Amniotic stem cell (primary cell): ENCODE measurements at regions not wholly inside any gene's neighbourhood (a gene's known extent, or its start where the extent isn't known, plus 50 kb on each side); places are given as distances from the start of the nearest gene placed in this dataset.
"Not testable (repeated sequence)": the region's sequence is repeated elsewhere in the genome, so short reads cannot be mapped to it uniquely, and the experiment has no call there.

Experiments
- DNase-seq: peaks from one replicate; lab custom pipeline; 2025; lab: John Stamatoyannopoulos, UW

DNA sequence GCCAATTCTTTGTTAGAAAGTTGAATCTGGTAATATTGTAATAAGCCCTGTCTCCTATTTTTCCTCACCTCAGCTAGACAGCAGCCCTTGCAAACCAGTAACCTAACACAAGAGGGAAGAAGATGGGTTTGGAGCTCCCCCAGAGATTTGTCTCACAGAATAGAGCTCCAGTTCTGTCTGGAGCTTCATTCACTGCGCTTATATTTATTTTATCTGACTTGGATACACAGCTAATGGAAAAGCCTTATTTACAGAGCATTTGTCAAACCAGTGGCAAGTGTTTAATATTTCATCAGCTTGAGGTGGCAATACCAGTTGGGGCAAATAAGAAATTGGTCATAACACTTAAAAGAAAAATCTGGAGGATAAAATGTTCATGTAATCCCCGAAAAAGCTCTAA is 1094.0 kb downstream of the FSCB start:
- no peak for DNase-seq

DNA sequence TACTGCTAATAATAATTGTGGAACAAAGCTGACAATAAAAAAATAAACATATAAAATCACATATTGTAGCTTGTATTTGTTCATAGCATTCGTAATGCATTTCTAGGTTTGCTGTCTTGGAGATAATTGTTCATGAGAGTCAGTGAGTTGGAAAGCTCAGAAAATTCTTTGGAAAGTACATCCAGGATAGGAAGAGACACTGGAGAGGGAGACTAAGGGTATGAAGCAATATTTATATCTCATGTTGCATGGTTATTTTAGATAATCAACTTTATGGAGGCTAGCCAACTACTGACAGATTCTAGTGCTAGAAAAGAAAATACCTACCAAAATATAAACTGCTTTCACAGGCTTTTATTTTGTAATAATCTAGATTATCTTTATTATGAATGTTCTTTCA is 1095.2 kb downstream of the FSCB start:
- no peak for DNase-seq

DNA sequence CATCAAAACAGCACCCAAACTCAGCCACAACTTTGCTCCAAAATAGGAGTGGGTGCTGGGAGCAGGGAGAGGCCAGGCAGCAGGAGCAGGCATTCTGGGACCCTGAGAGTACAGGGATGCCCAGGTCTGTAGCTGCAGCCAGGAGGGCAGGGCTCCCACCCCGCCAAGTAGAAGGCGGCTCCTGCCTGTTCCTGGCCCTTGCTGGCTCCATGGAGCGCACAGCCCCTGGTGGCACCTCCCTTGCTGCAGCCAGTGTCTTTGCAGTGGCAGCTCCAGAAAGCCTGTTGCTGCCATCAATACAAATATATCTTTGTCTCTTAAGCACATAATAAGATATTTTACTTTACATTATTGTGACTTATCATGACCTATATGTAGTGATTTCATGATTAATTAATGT is 1096.5 kb downstream of the FSCB start:
- no peak for DNase-seq

DNA sequence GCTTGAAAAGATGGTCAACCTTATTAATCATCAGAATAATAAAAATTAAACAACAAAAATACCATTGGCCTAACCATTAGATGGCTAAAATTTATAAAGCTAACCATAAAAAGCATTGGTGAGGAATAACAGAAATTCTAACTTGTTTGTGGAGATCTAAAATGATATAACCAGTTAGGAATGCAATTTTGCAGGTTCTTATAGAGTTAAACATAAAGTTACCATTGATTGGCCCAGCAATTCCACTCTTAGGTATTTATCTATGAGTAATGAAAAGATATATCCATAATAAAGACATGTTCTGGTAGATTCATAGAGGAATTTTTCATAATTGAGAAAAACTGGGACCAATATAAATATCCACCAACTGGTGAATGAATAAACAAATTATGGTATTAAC is 1098.6 kb downstream of the FSCB start:
- DNase-seq = no peak

DNA sequence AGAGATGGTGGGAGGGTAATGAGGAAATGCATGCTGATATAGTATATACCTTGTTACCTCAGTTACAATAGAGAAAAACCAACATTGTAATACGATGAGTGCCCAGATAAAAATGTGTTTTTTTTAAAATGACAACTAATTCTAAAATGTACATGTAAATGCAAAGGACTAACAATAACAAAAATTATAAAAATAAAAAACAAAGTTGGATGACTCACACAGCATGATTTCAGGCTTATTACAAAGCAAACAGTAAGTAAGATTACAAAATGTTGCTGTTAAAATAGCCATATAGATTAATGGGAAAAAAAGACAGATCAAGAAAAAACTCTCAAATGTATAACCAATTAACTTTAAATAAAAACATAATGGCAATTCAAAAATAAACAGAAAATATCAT is 1099.4 kb downstream of the FSCB start:
- no peak for DNase-seq

DNA sequence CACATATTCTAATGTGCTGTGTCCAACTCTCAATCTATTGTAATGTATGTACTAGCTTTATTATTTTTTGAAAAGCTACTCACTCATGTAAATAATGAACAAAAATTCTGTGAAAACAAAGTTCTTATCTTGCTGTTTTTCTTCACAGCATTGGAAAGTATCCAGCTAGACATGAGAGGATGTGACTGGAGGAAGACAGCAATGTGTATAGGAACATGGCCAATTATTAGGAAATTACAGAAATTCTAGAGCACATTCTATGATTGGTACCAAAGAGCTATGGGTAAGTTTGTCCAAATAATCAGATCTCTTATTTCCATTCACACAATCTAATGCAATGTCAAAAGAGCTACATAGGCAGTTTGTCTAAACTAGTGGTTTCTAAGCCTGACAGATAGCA is 1100.2 kb downstream of the FSCB start:
- DNase-seq = no peak

DNA sequence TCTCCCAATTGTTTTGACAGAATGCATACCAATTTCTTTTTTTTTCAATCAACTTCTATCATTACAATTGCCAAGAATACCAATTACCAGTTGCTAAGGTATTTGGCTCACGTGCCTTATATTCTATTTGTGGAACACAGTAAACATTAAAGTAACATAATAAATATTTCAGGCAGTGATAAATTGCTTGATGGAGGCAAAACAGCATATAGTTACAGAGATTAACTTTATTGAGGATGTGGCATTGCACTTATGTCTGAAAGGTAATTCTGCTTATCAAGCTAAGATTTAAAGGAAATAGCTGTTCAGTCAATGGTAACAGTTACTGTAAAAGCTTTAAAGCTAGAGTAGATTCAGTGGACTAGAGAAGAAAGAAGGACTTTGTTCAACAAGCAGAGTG is 1107.8 kb downstream of the FSCB start:
- DNase-seq = no peak

DNA sequence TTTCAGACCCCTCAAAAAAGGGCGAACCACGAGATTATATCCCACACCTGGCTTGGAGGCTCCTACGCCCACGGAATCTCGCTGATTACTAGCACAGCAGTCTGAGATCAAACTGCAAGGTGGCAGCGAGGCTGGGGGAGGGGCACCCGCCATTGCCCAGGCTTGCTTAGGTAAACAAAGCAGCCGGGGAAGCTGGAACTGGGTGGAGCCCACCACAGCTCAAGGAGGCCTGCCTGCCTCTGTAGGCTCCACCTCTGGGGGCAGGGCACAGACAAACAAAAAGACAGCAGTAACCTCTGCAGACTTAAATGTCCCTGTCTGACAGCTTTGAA is 1136.6 kb downstream of the FSCB start:
- not testable (repeated sequence) for DNase-seq

DNA sequence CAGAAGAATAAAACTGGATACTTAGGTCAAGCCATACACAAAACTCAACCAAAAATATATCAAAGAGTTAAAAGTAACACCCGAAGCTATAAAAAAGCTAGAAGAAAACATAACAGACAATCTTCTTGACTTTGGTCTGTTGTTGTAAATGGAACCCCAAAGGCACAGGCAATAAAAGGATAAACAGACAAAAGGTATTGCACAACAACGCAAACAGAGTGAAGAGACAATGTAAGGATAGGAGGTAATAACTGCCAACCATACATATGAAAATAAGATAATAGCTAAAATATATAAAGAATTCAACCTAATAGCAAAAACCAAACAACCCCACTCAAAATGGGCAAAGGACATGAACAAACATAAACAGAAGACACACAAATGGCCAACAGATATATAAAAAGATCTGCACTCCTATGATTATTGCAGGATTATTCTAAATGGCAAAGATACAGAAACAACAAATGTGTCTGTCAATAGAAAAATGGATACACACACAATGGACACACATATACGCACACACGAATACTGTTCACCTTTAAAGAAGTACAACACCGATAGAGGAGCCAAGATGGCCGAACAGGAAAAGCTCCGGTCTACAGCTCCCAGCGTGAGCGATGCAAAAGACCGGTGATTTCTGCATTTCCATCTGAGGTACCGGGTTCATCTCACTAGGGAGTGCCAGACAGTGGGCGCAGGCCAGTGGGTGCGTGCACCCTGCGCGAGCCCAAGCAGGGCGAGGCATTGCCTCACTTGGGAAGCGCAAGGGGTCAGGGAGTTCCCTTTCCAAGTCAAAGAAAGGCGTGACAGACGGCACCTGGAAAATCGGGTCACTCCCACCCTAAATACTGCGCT is 1137.1 kb downstream of the FSCB start:
- no peak for DNase-seq

DNA sequence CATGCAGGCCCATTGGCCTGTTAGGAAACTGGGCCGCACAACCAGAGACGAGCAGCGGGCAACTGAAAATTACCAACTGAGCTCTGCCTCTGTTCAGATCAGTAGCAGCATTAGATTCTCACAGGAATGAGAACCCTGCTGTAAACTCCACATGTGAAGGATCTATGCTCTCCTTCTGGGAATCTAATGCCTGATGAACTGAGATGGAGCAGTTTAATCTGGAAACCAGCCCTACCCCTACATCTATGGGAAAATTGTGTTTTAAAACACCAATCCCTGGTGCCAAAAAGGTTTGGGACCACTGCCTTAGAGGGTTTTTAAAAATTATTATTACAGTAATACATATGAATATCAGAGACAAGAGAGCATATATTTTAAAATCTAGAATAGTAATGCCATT is 1144.5 kb downstream of the FSCB start:
- no peak for DNase-seq

DNA sequence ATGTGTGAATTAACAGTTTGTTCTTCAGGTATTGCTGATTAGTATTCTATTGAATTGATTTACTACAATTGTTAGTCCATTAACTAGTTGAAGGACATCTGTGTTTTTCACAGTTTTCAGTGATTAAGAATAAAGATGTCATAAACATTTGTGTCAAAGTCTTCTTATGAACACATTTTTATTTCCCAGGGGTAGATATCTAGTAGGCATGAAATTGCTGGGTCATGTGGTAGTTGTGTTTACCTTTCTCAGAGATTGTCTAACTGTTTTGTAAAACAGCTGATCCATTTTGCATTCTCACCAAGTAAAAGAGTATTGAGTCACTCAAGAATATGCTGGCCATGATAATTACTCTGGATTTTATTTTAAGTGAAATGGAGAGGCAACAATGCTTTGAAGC is 1145.3 kb downstream of the FSCB start:
- DNase-seq = no peak

DNA sequence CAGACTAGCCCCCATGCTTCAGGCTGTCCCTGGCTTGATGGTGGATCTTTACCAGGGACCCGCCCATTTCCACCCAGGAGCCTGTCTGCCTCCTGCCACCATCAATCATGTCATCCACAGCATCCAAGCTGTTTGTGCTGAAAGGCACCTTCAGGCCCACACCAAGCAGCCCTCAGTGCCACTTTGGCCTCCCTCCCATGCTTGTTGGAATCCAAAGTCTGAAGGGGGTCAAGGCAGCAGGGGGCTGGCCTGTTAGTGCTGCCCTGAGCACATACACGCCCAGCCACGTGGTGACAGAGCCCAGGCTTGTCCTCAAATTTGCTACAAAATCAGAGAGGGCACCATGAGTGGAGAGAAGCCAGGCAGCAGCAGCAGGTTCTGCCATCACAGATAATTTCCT is 1146.8 kb downstream of the FSCB start:
- no peak for DNase-seq

DNA sequence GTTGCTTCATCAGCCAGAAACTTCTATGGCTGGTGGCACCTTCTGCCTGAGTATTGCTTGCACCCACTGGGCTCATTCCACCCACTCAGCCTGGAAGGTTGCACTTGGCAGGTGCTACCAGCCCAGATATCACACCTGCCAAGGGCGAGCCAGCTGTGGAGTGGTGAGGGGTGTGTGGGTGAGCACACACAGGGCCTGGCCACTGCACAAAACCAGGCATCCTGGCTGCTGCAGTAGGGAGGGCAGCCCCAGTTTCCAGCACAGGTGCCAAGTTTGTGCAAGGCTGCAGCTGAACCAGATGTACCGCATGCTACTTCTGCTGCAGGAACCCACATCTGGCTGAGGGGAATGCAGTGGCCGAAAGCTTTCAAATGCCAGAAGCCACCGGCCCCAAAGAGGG is 1147.8 kb downstream of the FSCB start:
- no peak for DNase-seq

DNA sequence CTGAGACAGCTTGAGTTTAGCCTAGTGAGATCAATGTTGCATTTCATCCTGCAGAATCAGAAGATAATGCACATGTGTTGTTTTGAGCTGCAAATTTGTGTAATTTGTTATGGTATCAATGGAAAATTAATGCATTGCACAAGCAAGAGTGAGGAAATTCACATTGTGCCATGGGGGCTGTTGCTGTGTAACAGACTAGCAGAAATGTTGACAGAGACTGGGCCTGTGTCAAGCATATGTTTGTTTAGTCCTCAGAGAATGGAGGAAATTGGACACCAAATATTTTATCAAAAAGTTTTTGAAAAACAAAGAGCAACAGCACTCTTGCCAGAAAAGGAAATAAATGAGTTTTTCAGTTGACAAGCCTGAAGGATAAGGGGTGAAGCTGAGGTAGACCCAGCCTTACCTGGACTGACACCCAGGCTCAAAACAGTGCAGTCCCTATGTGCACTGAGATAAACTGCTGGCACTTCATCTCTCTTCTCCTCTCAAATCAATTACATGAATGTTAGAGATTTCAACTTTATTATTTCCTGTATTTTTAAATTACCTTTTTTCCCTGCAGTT is 1150.0 kb downstream of the FSCB start:
- DNase-seq = no peak

DNA sequence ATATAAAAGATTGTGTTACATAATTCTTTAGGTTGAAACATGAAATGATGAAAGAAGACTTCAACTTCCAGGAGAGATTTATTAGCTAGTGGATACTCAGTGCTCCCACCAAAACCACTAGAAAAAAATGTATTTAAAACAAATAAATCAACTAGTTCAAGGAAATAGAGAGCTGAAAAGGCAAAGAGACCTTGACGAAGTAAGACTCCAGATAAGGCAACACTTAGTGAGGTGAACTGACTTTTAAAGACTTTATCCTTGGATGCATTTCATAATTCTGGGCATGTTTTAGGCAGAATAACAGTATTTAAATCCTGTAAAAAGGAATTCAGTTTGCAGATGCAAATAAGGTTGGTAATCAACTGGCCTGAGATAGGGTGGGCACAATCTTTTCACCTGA is 1150.7 kb downstream of the FSCB start:
- DNase-seq = no peak

DNA sequence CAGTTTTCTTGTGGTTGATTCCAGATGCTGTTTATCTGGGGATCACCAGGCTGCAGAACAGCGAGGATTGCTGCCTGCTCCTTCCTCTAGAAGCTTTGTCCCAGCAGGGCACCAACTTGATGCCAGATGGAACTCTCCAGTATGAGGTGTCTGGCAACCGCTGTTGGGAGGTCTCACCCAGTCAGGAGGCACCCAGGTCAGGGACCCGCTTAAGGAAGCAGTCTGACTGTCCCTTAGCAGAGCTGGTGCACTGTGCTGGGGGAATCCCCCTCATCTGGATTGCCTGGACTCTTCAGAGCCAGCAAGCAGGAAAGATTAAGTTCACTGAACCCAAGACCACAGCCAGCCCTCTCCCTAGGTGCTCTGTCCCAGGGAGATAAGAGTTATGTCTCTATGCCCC is 1165.2 kb downstream of the FSCB start:
- no peak for DNase-seq

DNA sequence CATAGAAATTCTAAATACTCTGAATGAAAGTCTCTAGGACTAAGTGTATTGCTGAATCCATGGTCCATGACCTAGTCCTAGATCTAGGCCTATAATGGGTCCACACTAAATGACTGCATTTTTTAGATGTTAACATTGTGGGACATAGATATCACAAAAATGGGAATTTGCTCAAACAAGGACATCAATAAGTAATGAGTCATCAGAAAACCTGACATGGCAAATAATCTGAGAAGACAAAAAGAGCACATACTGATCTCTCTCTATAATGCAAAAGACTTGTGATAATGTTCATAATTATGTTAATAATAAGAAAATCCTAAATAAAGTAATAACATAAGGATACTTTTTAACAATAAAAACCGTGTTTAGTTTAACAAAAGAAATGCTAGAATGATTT is 1168.4 kb downstream of the FSCB start:
- no peak for DNase-seq

DNA sequence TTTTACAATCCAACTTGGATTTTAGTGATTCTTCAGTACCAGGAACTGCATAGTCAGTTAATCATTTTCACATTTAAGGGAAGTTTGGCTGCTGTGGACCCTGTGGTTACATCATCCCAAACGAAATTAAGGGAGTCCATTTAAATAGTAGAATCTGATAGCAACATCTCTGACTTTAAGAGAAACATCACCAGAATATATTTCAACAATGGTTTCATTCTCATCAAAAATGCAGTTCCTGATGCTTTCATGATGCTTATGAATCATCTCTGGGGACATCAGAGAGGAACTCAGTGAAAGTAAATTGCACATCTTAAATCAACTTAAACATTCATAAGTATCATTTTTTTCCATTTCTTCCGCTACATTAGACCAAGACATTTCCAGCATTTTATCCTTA is 1170.7 kb downstream of the FSCB start:
- no peak for DNase-seq

DNA sequence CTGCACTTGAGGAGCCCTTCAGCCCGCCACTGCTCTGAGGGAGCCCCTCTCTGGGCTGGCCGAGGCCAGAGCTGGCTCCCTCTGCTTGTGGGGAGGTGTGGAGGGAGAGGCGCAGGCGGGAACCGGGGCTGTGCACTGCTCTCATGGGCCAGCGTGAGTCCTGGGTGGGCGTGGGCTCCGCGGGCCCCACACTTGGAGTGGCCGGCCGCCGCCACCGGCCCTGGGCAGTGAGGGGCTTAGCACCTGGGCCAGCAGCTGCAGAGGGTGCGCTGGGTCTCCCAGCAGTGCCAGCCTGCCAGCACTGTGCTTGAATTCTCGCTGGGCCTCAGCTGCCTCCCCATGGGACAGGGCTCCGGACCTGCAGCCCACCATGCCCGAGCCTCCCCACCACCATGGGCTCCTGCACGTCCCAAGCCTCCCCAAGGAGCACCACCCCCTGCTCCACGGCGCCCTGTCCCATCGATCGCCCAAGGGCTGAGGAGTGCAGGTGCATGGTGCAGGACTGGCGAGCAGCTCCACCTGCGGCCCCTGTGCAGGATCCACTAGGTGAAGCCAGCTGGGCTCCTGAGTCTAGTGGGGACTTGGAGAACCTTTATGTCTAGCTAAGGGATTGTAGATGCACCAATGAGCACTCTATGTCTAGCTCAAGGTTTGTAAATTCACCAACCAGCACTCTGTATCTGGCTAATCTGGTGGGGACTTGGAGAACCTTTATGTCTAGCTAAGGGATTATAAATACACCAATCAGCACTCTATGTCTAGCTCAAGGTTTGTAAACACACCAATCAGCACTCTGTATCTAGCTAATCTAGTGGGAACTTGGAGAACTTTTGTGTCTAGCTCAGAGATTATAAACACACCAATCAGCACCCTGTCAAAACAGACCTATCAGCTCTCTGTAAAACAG is 1180.3 kb downstream of the FSCB start:
- not testable (repeated sequence) for DNase-seq

DNA sequence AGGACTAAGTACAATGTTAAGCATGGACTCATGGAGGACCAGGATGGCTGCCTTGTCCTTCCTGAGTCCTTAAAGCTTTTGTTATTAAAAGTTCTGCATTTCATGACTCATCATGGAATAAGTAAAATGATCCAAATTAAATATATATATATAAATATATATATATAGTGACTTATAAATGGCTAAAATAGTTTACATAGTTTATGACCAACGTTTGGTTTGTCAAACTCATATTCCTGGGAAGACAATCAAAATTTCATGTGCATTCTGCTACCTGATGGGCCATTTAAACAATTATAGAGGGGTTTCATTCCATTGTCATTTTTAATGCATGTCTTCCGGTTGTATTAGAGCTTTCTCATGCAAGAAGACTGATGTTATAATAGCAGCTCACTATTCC is 1190.7 kb downstream of the FSCB start:
- no peak for DNase-seq

DNA sequence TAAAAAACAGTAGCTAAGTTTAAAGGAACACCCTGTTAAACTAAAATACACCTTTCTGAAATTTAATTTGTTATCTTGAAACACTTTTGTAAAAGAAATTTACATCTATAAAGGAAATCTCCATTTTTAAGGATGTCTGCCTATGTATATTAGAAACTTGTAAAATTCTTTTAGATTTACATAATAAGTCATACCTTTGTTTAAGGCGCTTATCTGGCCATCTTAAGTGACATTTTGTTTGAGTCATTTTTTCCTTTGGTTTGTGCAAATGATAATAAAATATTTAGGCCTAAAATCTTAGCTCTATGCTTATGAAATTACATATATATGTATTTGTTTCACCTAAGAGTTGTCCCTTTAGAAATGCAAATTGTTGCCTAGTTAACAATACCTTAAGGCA is 1193.4 kb downstream of the FSCB start:
- DNase-seq = no peak

DNA sequence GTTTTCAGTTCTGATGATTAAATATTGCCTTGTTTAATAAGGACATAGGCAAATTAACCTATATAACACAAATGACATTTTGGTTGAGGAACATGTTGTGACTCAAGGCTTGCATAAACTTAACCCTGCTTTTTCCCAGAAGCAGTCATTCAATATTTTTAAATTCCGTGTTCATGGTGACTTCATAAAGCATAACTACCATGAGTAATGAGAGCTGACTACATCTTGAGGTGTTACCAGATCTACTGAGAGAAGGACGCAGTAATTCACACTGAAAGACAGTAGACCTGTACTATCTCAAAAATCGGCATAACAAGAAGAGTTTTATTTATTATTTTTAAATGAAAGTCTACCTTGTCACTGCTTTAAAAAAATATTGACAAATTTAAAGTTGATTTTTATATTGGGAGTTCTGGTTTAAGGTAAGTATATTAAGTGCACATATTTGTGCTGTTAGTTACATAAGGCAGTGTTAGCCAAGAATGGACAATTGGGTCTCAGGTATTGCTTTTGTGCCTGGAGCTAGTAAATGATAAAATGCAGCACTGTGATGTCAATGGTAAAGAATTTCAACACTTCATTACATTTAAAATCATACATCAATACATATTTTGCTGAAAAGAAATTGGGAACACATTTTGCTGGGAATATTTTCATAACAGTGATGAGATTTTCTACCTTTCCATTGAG is 1198.5 kb downstream of the FSCB start:
- no peak for DNase-seq

DNA sequence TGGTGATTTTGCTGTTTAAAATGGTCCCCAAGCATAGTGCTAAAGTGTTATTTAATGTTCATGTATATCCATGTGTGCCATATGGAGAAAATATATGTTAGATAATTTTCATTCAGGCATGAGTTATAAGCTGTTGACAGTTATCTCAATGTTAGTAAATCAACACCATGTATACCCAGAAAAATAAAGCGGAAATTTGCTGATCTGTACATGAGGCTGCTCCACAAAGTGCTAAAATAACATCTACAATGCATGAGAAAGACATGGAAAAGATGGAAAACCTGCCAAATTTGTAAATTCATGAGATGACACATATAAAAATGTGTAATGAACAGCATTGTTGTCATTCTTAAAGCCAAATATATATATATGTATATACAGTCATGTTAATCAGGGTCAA is 1199.2 kb downstream of the FSCB start:
- DNase-seq = no peak
